Esophagus squamous epithelium (tissue), 5 donors: ENCODE measurements at regions not wholly inside any gene's neighbourhood (a gene's known extent, or its start where the extent isn't known, plus 50 kb on each side); places are given as distances from the start of the nearest gene placed in this dataset.

Experiments
- DNase-seq: peaks from one replicate; lab custom pipeline; 2025; lab: John Stamatoyannopoulos, UW
- H3K27ac ChIP-seq, 4 donors: fragments of 200-600 bp; sonication (generic); one replicate each; pipeline ENCODE4 v1.5.1; 2016 to 2019; ENCODE audit warnings: mild to moderate bottlenecking in 1 of 4
- H3K27me3 ChIP-seq, 4 donors: fragments of 200-600 bp; sonication (generic); 1 replicate in 3 of 4; 2 replicates in 1 of 4; pipeline versions ENCODE4 v1.5.1 to v1.6.0; 2017 to 2021; ENCODE audit warnings: antibody characterized with exemption in 1 of 4
- H3K36me3 ChIP-seq, 3 donors: fragments of 200-600 bp; sonication (generic); one replicate each; pipeline ENCODE4 v1.5.1; 2016 to 2019
- H3K4me1 ChIP-seq, 3 donors: fragments of 200-600 bp; sonication (generic); one replicate each; pipeline ENCODE4 v1.5.1; 2017 to 2019
- H3K4me3 ChIP-seq, 4 donors: fragments of 200-600 bp; sonication (generic); 1 replicate in 3 of 4; 2 replicates in 1 of 4; pipeline ENCODE4 v1.5.1; 2016 to 2019; ENCODE audit warnings: mild to moderate bottlenecking in 2 of 4, moderate library complexity in 1 of 4
- H3K9me3 ChIP-seq, 3 donors: fragments of 200-600 bp; sonication (generic); one replicate each; pipeline ENCODE4 v1.5.1; 2016 to 2019
- POLR2A ChIP-seq, 4 donors: fragments of 450-650 bp; IDR thresholded peaks; one replicate each; pipeline ENCODE4 v1.6.1; 2017; ENCODE audit warnings: antibody characterized with exemption in 4 of 4, mild to moderate bottlenecking in 4 of 4, moderate library complexity in 3 of 4
- WGBS, 2 donors: methylation state at CpG; one replicate each; pipeline ENCODE4 v1.1.5; 2018; 5-methylcytosine and 5-hydroxymethylcytosine counted together
- intact Hi-C: fragments of 100-400 bp; cut with DNase I; formaldehyde crosslinking; loops from one replicate; pipeline ENCODE4 v1.15.0; 2022
- TF ChIP-seq, protein P1 (sequence below), 6 experiments: fragments of 450-650 bp in 4 of 6; fragments of 200-600 bp in 2 of 6; sonication (generic) in 2 of 6; IDR thresholded peaks; one replicate each; pipeline ENCODE4 v1.5.1; 2016 to 2019; ENCODE audit warnings: antibody characterized with exemption in 6 of 6, mild to moderate bottlenecking in 4 of 6, moderate library complexity in 4 of 6
- donor health status: DM: yes; HTN: yes; CAD: no.

DNA sequence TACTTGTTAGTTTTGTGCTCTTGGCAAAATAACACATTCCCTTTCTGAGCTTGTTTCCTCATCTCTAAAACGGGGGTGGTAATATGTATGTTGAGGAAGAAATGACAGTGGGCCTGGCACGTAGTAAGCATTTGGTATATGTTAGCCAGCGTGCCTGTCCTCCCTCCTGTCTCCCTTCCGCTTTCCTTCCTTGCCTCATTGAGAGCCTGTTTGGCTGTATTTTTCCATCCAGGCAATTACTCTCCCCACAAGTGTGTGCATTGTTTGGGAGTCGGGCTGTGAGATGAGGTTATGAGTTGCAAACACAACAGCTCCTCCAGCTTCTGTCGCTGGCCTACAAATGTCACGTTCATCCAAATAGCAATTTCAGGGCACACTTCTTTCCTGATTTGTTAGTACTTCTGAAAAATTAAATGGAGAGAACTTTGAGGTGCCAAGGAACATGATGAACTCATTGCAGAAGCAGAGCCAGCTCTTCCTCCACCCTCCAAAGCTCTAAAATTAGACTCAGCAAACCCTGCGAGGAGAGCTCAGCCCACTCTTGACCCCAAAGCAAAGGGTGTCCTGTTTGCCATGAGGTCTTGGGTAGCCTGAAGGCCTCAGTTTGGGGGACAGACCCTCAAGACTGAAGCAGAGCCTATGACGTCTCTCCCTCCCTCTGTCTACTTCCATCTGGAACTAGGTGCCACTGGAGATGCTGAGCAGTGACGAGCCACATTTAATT is 50.7 kb upstream of the TOX2 start:
- 50 to 70% methylated on average over 10 of the region's 10 CpGs for WGBS, 2 donors
- peaks cover 0 to 6% (median 0%) of the 10 kb centered on the region in 3 donors for H3K4me1 ChIP-seq
- intact Hi-C loops = no loop called here

DNA sequence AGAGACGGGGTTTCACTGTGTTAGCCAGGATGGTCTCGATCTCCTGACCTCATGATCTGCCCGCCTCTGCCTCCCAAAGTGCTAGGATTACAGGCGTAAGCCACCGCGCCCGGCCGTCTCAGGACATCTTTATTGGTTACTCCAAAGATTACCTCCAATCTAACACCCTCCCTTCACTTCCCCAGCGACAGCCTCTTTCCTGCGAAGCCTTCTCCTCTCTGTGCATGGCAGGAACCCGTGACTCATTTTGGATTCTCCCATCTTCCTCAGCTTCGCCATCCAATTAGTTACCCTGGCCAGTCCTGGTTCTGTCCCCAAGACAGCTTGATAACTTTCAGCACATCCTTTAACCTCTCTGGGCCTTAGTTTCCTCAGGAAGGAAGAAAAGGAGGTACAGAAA is 51.3 kb upstream of the TOX2 start:
- no peaks in the 10 kb centered on the region for H3K27me3 ChIP-seq
- no peaks in the 10 kb centered on the region for H3K9me3 ChIP-seq
- peaks cover 0 to 6% (median 0%) of the 10 kb centered on the region in 3 donors for H3K4me1 ChIP-seq
- intact Hi-C loops = no loop called here
- H3K36me3 ChIP-seq = no peaks in the 10 kb centered on the region
- H3K4me3 ChIP-seq = no peak overlapping the region
- TF ChIP-seq, protein P1, sequence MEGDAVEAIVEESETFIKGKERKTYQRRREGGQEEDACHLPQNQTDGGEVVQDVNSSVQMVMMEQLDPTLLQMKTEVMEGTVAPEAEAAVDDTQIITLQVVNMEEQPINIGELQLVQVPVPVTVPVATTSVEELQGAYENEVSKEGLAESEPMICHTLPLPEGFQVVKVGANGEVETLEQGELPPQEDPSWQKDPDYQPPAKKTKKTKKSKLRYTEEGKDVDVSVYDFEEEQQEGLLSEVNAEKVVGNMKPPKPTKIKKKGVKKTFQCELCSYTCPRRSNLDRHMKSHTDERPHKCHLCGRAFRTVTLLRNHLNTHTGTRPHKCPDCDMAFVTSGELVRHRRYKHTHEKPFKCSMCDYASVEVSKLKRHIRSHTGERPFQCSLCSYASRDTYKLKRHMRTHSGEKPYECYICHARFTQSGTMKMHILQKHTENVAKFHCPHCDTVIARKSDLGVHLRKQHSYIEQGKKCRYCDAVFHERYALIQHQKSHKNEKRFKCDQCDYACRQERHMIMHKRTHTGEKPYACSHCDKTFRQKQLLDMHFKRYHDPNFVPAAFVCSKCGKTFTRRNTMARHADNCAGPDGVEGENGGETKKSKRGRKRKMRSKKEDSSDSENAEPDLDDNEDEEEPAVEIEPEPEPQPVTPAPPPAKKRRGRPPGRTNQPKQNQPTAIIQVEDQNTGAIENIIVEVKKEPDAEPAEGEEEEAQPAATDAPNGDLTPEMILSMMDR (IDR thresholded peaks at IDR 0.05) = no peak
- TF ChIP-seq POLR2A (IDR thresholded peaks at IDR 0.05) = no peak
- peak overlapping the region; percentile 2 to 83 (median 78) for H3K27ac ChIP-seq
- 75 to 83% methylated on average over 12 of the region's 12 CpGs for WGBS, 2 donors
- DNase-seq = no peak

More for the DNA sequence above, 50.7 kb upstream of the TOX2 start:
- H3K36me3 ChIP-seq = no peaks in the 10 kb centered on the region
- no peak for TF ChIP-seq POLR2A (IDR thresholded peaks at IDR 0.05)
- TF ChIP-seq, protein P1 (IDR thresholded peaks at IDR 0.05) = no peak
- H3K4me3 ChIP-seq = no peak overlapping the region
- no peaks in the 10 kb centered on the region for H3K27me3 ChIP-seq
- no peak for DNase-seq
- H3K9me3 ChIP-seq = no peaks in the 10 kb centered on the region
- peak overlapping the region; percentile 2 to 83 (median 78) for H3K27ac ChIP-seq

DNA sequence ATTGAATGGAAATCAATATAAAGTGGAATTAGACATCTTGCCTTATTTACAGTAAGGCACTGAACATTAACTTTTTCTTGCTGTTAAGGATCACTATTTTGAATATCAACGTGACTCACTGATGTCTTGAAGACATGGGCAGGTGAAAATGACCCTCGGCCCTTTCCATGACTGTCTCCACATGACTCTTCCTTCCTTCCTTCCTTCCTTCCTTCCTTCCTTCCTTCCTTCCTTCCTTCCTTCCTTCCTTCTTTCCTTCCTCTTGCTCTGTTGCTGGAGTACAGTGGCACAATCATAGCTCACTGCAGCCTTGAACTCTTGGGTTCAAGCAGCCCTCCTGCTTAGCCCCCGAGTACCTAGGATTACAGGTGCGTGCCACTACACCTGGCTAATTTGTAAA is 52.2 kb upstream of the TOX2 start:
- no peaks in the 10 kb centered on the region for H3K36me3 ChIP-seq
- H3K27me3 ChIP-seq = no peaks in the 10 kb centered on the region
- 37 to 58% methylated on average over 4 of the region's 4 CpGs for WGBS, 2 donors
- DNase-seq = no peak
- intact Hi-C loops = no loop called here
- peaks cover 0 to 6% (median 0%) of the 10 kb centered on the region in 3 donors for H3K4me1 ChIP-seq
- peak overlapping the region in 2 of 4 donors; percentile 80 to 83 for H3K27ac ChIP-seq
- H3K9me3 ChIP-seq = no peaks in the 10 kb centered on the region
- TF ChIP-seq, protein P1 (IDR thresholded peaks at IDR 0.05) = no peak
- TF ChIP-seq POLR2A (IDR thresholded peaks at IDR 0.05) = no peak
- no peak overlapping the region for H3K4me3 ChIP-seq

DNA sequence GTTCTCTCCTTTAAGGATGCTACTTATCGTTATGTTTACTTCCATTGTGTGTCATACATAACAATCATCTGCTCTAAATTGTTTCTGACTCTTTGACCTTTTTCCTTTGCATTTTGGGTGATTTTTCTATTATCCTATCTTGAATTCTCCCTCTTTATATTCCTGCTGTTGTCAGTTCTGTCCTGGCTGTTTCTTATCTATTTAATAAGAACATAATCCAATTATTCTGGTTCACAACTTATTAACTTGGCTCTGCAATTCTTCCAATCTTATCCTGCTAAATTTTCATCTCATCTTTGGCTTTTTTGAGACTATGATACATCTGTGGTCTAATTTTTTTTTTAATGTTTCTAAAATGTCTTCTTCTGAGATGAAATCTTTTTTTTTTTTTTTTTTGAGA is 54.7 kb upstream of the TOX2 start:
- TF ChIP-seq, protein P1 (IDR thresholded peaks at IDR 0.05) = no peak
- TF ChIP-seq POLR2A (IDR thresholded peaks at IDR 0.05) = no peak
- Histone ChIP-seq H3K4me3 (no peak overlapping the region), H3K4me1 (peaks cover 0 to 6% (median 0%) of the 10 kb centered on the region in 3 donors), H3K9me3 (no peaks in the 10 kb centered on the region), H3K27me3 (no peaks in the 10 kb centered on the region), H3K36me3 (no peaks in the 10 kb centered on the region), H3K27ac (no peak overlapping the region)
- 75 to 87% methylated on average over 1 of the region's 1 CpG for WGBS, 2 donors
- DNase-seq = no peak
- intact Hi-C loops = no loop called here

DNA sequence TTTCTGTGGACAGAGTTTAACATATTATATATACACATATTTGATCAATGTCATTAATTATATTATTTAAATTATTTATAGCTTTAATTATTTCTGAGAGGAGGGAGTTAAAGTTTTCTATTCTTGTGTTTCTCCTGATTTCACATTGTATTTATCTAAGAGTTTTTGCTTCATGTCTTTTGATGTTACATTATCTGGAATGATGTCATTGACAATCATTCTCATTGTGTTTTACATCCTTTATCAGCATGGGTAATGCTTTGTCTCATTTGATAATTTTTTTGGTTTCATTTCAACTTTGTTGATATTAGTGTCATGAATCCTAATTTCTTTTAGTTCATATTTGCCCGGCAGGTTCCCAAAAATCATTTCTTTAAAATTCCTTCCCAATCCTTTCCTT is 56.7 kb upstream of the TOX2 start:
- Histone ChIP-seq H3K27me3 (no peaks in the 10 kb centered on the region), H3K27ac (no peak overlapping the region), H3K4me1 (no peaks in the 10 kb centered on the region), H3K9me3 (no peaks in the 10 kb centered on the region), H3K4me3 (no peak overlapping the region), H3K36me3 (no peaks in the 10 kb centered on the region)
- intact Hi-C loops = no loop called here
- no peak for TF ChIP-seq POLR2A (IDR thresholded peaks at IDR 0.05)
- TF ChIP-seq, protein P1 (IDR thresholded peaks at IDR 0.05) = no peak
- DNase-seq = no peak
- WGBS, 2 donors = 87 to 94% methylated on average over 1 of the region's 1 CpG
